C1 segment of cervical spinal cord (tissue), 14 donors: ENCODE measurements at regions not wholly inside any gene's neighbourhood (a gene's known extent, or its start where the extent isn't known, plus 50 kb on each side); places are given as distances from the start of the nearest gene placed in this dataset.

Experiments used
- DNase-seq, 14 donors: peaks; one replicate each; lab custom pipeline; 2025; lab: John Stamatoyannopoulos, UW

- DNase-seq, result peak in 12 of 14 donors; percentile 8 to 76 (median 47)
Observed at GRCh38 chr3:102229062-102229655, 205.7 kb upstream of the ZPLD1 start.

- no peak for DNase-seq
Observed at GRCh38 chr3:102230057-102230456, 204.8 kb upstream of the ZPLD1 start.

DNA sequence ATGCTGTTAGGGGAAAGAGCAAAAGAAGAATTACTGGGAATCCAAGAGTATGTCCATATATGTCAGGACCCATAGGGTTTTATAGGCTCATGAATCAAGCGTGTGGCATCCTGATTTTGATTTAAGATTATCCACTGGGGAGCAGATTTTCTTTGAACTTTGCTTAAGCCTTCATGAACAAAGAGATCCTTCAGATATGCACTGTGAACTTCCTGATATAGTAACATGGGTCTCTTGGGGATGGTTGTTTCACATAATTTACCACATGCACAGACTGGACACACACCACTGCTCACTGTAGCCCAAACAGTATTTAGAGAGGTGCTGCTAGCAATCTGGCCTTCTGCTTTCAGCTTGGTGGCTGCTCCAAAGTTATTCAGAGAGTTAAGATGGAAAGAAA, 200.9 kb upstream of the ZPLD1 start:
- no peak for DNase-seq

- DNase-seq, result no peak
Observed at GRCh38 chr3:102235679-102236078, 199.1 kb upstream of the ZPLD1 start.

DNA sequence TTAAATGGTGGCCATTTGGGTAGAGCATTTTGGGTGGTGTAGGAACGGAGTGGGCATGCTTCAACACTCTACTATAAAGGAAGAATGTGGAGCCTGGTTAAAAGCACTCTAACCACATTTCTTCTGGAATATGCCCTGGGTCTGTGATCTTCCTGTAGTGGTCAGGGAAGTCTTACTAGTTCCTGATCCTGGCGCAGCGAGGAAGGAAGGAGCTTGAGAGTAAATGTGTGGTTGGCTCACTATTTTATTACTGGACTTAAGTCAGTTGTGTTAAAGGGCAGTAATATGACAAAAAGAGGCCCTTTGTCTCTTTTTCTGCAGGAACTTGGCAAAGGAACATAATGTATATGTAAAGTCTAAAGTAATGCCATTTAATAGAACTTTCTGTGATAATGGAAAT, 197.6 kb upstream of the ZPLD1 start:
- no peak for DNase-seq

GRCh38 chr3:102237838-102238237, 197.0 kb upstream of the ZPLD1 start:
- DNase-seq, result no peak

DNA sequence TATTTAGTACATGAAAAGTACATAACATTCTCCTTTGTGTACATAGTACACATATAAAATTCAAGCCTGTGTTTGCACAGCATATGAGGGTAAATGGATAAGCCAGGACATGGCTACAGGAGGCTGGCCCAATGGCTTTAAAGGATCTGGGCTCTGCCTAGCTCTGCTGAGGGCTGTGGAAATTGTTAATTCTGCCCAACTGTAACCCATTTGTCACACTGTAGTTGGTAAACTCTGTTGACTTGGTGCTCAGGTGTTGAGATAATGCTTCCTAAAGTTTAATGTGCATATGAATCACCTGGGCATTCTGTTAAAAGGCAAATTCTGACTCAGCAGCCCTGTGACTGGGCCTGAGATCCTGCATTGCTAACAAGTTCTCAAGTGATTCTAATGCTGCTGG, 196.5 kb upstream of the ZPLD1 start:
- no peak for DNase-seq

GRCh38 chr3:102240720-102241119, 194.1 kb upstream of the ZPLD1 start:
- no peak for DNase-seq

- no peak for DNase-seq
Observed at GRCh38 chr3:102248981-102249705, 185.7 kb upstream of the ZPLD1 start.

GRCh38 chr3:102255736-102256135, 179.1 kb upstream of the ZPLD1 start:
- no peak for DNase-seq

DNA sequence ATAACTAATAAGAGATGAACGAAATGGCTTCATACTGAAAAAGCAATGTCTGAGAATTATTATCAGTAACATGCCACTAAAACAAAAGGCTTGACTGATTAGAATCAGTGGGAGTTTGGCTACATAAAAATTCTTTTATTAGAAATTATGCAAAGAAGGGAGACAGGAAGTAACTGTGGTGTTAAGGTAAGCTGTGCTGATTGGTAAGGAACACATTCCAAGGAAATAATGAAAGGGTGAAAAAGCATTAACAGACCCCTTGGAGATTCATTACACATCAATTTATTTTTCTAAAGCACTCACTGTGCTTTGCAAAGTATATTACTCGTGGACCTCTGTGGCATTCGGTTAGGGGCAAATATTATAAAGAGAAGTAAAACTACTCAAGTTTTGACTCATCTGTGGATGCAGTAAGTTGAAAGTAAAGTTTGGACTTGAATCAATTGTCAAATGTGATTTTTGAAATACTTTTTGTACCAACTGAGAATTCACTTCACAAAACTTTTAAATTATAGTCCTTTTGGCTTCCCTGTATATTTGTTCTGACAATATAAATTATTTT, 176.1 kb upstream of the ZPLD1 start:
- DNase-seq, result no peak

DNA sequence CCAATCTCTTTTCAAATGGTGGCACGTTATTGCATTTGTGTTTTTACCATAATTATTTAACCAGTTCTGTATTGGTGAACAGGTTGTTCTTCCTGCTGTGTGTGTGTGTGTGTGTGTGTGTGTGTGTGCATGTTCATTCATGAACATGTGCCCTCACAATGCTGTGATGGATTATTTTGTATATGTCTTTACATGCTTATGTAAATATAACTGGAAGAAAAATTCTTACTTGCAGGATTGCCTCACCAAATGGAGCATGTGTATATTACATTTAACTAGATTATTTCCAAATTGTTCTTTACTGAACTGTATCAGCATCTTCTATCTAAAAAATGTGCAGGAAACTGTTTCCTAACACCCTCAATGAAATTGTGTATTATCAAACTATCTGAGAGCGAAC, 175.2 kb upstream of the ZPLD1 start:
- DNase-seq, result no peak

GRCh38 chr3:102265720-102266119, 169.1 kb upstream of the ZPLD1 start:
- DNase-seq, result no peak

DNA sequence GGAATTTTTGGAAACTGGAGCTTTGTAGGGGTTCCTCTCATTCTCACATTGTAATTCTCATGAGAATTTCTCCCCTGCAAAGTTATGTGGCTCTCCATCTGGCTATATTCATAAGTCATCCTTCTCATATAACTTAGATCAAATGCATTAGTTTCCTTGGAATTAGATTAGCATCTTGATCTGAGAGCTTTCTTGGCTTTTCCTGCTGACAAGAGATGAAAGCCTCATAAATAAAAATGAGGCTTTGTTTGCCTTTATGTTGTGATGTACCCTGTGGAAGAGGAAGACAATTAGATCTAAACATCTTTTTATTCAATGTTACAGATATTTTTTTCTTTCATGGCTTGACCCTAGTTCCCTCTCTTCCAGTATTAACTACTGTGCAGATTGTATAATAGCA, 165.4 kb upstream of the ZPLD1 start:
- no peak for DNase-seq

DNA sequence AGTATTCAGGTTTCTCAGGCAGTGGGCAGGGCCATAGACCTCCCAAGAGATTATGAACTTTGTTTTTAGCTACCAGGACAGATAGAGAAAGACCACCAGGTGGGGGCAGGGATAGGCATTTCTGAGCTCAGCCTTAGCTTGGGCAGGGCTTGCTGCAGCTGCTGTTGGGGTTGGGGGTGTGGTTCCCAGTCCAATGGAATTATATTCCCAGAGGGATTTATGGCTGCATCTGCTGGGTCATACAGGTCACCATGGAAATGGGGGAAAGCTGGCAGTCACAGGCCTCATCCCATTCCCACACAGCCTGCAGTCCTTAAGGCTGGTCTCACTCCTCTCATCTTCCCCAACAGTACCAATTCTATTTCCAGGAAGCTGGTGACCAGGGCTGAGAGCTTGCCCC, 144.6 kb upstream of the ZPLD1 start:
- no peak for DNase-seq

DNA sequence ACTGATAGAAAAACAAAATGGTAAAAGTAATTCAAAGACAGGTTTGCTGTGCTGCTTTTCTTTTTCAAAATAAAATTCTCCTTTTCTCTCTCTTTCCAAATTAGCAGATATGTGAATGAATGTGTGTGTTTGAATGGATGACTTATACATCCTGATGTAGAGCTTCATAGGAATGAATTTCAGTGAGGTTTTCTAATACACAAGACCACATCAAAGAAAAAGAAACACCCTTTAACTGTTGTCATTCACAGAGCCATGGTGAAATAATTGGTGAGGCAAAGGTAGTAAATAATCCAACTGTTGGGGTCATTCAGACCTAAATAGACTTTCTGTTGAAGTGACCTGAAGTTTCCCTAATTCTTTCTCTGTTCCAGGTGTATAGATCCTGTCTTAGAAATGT, 139.1 kb upstream of the ZPLD1 start:
- no peak for DNase-seq

DNA sequence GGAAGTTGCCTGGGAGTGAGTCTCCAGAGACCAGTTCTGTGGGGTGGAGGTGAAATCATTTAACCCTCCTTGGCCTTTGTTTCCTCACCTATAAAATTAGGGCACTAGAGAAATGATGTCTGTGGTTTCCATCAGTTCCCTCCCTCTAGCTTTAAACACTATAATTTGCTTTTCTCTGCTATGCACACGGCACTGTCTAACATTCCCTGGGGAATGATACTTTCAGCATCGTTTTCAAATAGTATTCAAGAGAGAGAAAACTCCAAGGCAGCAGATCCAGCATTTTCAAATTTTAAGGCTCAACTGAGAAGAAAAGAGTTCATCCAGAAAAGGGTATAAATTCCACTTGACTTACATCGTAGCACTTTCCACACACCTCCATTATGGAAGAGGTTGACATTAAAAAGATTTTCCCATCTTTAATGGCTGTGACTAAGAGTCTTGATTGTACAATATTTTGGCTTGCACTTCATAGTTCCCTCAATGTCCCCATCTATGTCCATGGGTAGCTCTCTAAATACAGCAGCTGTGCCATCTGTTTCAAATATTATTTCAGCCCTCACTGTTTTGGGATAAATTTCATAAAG, 137.7 kb upstream of the ZPLD1 start:
- no peak for DNase-seq

GRCh38 chr3:102299125-102299877, 135.5 kb upstream of the ZPLD1 start:
- DNase-seq, result no peak

DNA sequence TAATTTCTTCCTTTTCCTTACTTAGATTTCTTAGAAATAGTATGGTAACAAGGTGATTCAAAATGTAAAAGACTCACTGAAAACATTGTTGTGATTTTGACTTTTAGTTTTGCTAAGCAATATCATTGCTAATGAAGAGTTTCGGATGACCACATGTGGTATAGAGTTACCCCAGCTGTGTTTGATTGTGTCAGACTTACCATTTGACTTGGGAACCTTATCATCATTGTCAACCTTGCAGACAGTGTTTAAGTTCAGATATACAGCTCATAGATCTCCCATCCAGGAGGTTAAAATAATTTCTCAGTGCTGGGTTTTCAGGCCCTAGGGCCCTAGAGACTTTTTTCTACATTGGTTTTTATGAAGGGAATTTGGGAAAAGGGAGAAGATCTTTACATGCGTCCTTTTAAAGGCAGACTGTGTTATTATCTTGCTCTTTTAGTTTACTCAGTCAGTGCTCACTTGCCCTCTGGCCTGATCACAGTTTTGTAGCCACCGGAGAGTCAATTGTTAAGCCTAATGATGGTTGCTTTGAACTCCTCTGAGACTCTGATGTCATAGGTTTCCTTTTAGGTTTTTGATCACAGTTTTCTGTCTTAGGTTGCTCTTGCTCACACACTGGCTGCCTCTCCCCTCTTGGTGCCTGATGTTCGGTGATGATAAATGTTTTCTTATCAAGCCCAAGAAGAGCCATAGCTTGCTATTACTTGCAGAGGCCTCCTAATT, 133.5 kb upstream of the ZPLD1 start:
- no peak for DNase-seq

- DNase-seq, result no peak
Observed at GRCh38 chr3:102302020-102302419, 132.8 kb upstream of the ZPLD1 start.

DNA sequence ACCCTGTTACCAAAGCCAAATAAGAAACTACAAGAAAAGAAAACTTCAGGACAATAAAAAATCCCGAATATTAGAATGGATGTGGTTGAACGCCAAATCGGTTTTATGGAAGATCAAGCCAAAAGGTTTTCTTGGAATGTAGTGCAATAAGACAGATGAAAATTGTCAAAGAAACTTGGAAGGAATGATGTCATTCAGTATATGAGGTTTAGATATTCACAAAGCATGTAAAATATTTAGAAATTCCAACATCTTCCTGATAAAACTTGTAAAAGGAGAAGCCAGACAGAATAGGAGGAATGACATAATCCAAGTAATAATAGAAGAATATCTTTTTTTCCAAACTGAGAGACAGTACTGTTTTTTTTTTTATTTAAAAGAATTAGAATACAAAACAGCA, 130.3 kb upstream of the ZPLD1 start:
- DNase-seq, result no peak

- DNase-seq, result no peak
Observed at GRCh38 chr3:102307442-102307841, 127.4 kb upstream of the ZPLD1 start.
